Neural progenitor cell (in vitro differentiated cells): ENCODE measurements at regions not wholly inside any gene's neighbourhood (a gene's known extent, or its start where the extent isn't known, plus 50 kb on each side); places are given as distances from the start of the nearest gene placed in this dataset.

Experiments
- DNase-seq: peaks from one replicate; pipeline ENCODE4 v3.0.0-alpha.2; 2016; ENCODE audit warnings: low spot score
- H2AFZ ChIP-seq: fragments of 200-600 bp; sonication (generic); replicated peaks from 2 replicates; pipeline ENCODE4 v1.6.1; 2016; ENCODE audit warnings: antibody characterized with exemption
- H3F3A ChIP-seq: fragments of 200-600 bp; sonication (generic); 2 replicates; pipeline ENCODE4 v1.6.1; 2016; ENCODE audit warnings: antibody characterized with exemption, low read depth
- H3K27ac ChIP-seq: fragments of 200-600 bp; sonication (generic); 2 replicates; pipeline ENCODE4 v1.5.1; 2016; ENCODE audit warnings: mild to moderate bottlenecking
- H3K27me3 ChIP-seq: fragments of 200-600 bp; sonication (generic); 2 replicates; pipeline ENCODE4 v1.6.1; 2016; ENCODE audit warnings: mild to moderate bottlenecking, moderate library complexity
- H3K36me3 ChIP-seq: fragments of 200-600 bp; sonication (generic); 2 replicates; pipeline ENCODE4 v1.5.1; 2016
- H3K4me1 ChIP-seq: fragments of 200-600 bp; sonication (generic); 2 replicates; pipeline ENCODE4 v1.6.1; 2016; ENCODE audit warnings: mixed run types
- H3K4me2 ChIP-seq: fragments of 200-600 bp; sonication (generic); 2 replicates; pipeline ENCODE4 v1.6.1; 2016
- H3K4me3 ChIP-seq: fragments of 200-600 bp; sonication (generic); 2 replicates; pipeline ENCODE4 v1.5.1; 2016
- H3K79me2 ChIP-seq: fragments of 200-600 bp; sonication (generic); 2 replicates; pipeline ENCODE4 v1.6.1; 2016; ENCODE audit warnings: low read depth
- H3K9ac ChIP-seq: fragments of 200-600 bp; sonication (generic); 2 replicates; pipeline ENCODE4 v1.6.1; 2016
- H3K9me3 ChIP-seq: fragments of 200-600 bp; sonication (generic); 2 replicates; pipeline ENCODE4 v1.5.1; 2016; ENCODE audit warnings: low read depth
- H4K20me1 ChIP-seq: fragments of 200-600 bp; sonication (generic); 2 replicates; pipeline ENCODE4 v1.6.1; 2016; ENCODE audit warnings: low read depth
- H3K27ac Mint-ChIP-seq: 3 replicates; pipeline ENCODE4 v1.8.0; 2021; ENCODE audit warnings: mixed read lengths
- H3K27me3 Mint-ChIP-seq: 2 replicates; pipeline ENCODE4 v1.8.0; 2022; ENCODE audit warnings: low read depth, mild to moderate bottlenecking, inconsistent platforms, moderate library complexity, mixed read lengths; ENCODE audit not compliant: insufficient read depth
- H3K36me3 Mint-ChIP-seq: 3 replicates; pipeline ENCODE4 v1.8.0; 2021; ENCODE audit warnings: mixed read lengths
- H3K4me1 Mint-ChIP-seq: 3 replicates; pipeline ENCODE4 v1.8.0; 2021; ENCODE audit warnings: mixed read lengths
- H3K4me3 Mint-ChIP-seq: 3 replicates; pipeline ENCODE4 v1.8.0; 2021; ENCODE audit warnings: mild to moderate bottlenecking, moderate library complexity, mixed read lengths
- H3K9me3 Mint-ChIP-seq: 3 replicates; pipeline ENCODE4 v1.8.0; 2020; ENCODE audit warnings: mixed read lengths
- CTCF ChIP-seq: fragments of 200-600 bp; sonication (generic); IDR thresholded peaks from 2 replicates; pipeline ENCODE4 v1.5.1; 2017; ENCODE audit warnings: antibody characterized with exemption, mild to moderate bottlenecking
- EZH2 ChIP-seq: fragments of 200-600 bp; sonication (generic); IDR thresholded peaks from 2 replicates; pipeline ENCODE4 v1.6.1; 2017; ENCODE audit warnings: antibody characterized with exemption, mild to moderate bottlenecking, moderate library complexity
- EZH2phosphoT487 ChIP-seq: fragments of 200-600 bp; sonication (generic); IDR thresholded peaks from 2 replicates; pipeline ENCODE4 v1.6.1; 2017; ENCODE audit warnings: antibody characterized with exemption

- Mint-ChIP-seq H3K36me3 (no peaks in the 10 kb centered on the region), H3K4me1 (peaks cover 39% of the 10 kb centered on the region), H3K4me3 (no peak overlapping the region), H3K27ac (no peak overlapping the region), H3K27me3 (no peaks in the 10 kb centered on the region), H3K9me3 (no peaks in the 10 kb centered on the region)
- TF ChIP-seq CTCF (no peak), EZH2 (no peak), EZH2phosphoT487 (no peak)
- DNase-seq = peak; percentile 65
- no peaks in the 10 kb centered on the region for H3K9me3 ChIP-seq
- peaks cover 53% of the 10 kb centered on the region for H3K4me1 ChIP-seq
- peak overlapping the region; percentile 64 for H3K27ac ChIP-seq
- H3K4me3 ChIP-seq = no peak overlapping the region
- H3K4me2 ChIP-seq = no peak overlapping the region
- H3K36me3 ChIP-seq = no peaks in the 10 kb centered on the region
- no peak overlapping the region for H2AFZ ChIP-seq
- H3K27me3 ChIP-seq = no peaks in the 10 kb centered on the region
- no peak overlapping the region for H3K9ac ChIP-seq
- H4K20me1 ChIP-seq = no peaks in the 10 kb centered on the region
- no peaks in the 10 kb centered on the region for H3K79me2 ChIP-seq
- H3F3A ChIP-seq = peaks cover 40% of the 10 kb centered on the region
These were observed 154.7 kb downstream of the FAM114A2 start for GRCh38 chr5:153883854-153884611.

DNA sequence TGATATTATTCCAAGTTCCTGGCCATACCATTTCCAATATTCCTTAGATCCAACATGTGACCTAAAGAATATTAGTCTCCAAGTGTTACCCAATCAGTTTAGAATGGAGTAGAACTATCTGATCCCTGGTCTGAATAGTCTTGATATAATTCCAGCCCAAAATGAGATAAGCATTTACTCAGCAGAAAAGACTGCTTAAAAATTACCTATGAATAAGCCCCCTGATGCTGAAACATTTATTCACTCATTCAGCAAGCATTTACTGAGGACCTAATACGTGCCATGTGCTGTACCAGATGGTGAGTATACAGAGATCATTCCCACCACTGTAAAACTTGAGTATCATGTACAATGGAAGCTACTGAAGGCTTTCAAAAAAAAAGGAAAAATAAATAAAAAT is 157.0 kb downstream of the FAM114A2 start:
- no peak overlapping the region for H3K4me3 ChIP-seq
- Mint-ChIP-seq H3K9me3 (no peaks in the 10 kb centered on the region), H3K4me3 (no peak overlapping the region), H3K4me1 (peaks cover 38% of the 10 kb centered on the region), H3K36me3 (no peaks in the 10 kb centered on the region), H3K27ac (no peak overlapping the region), H3K27me3 (no peaks in the 10 kb centered on the region)
- no peak for DNase-seq
- TF ChIP-seq CTCF = no peak
- no peak for TF ChIP-seq EZH2phosphoT487
- no peak for TF ChIP-seq EZH2
- no peak overlapping the region for H3K27ac ChIP-seq
- H4K20me1 ChIP-seq = no peaks in the 10 kb centered on the region
- no peak overlapping the region for H3K9ac ChIP-seq
- no peaks in the 10 kb centered on the region for H3K27me3 ChIP-seq
- H3K9me3 ChIP-seq = no peaks in the 10 kb centered on the region
- no peaks in the 10 kb centered on the region for H3K79me2 ChIP-seq
- peaks cover 39% of the 10 kb centered on the region for H3K4me1 ChIP-seq
- H2AFZ ChIP-seq = no peak overlapping the region
- H3K36me3 ChIP-seq = no peaks in the 10 kb centered on the region
- H3F3A ChIP-seq = peaks cover 34% of the 10 kb centered on the region
- H3K4me2 ChIP-seq = no peak overlapping the region

- Histone ChIP-seq H3K4me2 (no peak overlapping the region), H3F3A (peaks cover 18% of the 10 kb centered on the region), H3K36me3 (no peaks in the 10 kb centered on the region), H3K4me1 (peaks cover 24% of the 10 kb centered on the region), H4K20me1 (no peaks in the 10 kb centered on the region), H3K9ac (no peak overlapping the region), H3K27ac (no peak overlapping the region), H3K27me3 (no peaks in the 10 kb centered on the region), H2AFZ (no peak overlapping the region), H3K4me3 (no peak overlapping the region), H3K79me2 (no peaks in the 10 kb centered on the region), H3K9me3 (no peaks in the 10 kb centered on the region)
- no peak for DNase-seq
- Mint-ChIP-seq H3K4me1 (peaks cover 24% of the 10 kb centered on the region), H3K9me3 (no peaks in the 10 kb centered on the region), H3K27ac (no peak overlapping the region), H3K36me3 (no peaks in the 10 kb centered on the region), H3K4me3 (no peak overlapping the region), H3K27me3 (no peaks in the 10 kb centered on the region)
- no peak for TF ChIP-seq CTCF
- no peak for TF ChIP-seq EZH2
- TF ChIP-seq EZH2phosphoT487 = no peak
These were observed 158.6 kb downstream of the FAM114A2 start for GRCh38 chr5:153880106-153880505.
